Caco-2 (cell line): ENCODE measurements at regions not wholly inside any gene's neighbourhood (a gene's known extent, or its start where the extent isn't known, plus 50 kb on each side); places are given as distances from the start of the nearest gene placed in this dataset.

Experiments
- BruUV-seq: library from RNA; stranded (reverse); fragments of 400-500 nt; replicated peaks from 2 replicates; lab custom pipeline; 2021; lab: Mats Ljungman, UMichigan
- CTCF ChIA-PET: fragments of 300-600 bp; sonication (Branson Sonifier 250); formaldehyde crosslinking; loops from one replicate; lab custom pipeline; 2022; ENCODE audit warnings: antibody characterized with exemption; lab: Charles Lee
- POLR2A ChIA-PET: fragments of 300-600 bp; sonication (Branson Sonifier 250); formaldehyde crosslinking; loops from one replicate; lab custom pipeline; 2022; ENCODE audit warnings: antibody characterized with exemption; lab: Charles Lee
- DNase-seq, 2 experiments: peaks; one replicate each; pipeline versions ENCODE4 v3.0.0 to v3.0.0-alpha.2; 2020 to 2022
- H3K27me3 ChIP-seq: replicated peaks from 2 replicates; pipeline ENCODE4 v1.6.0; 2011; ENCODE audit warnings: low read length; ENCODE audit not compliant: control insufficient read depth, insufficient read depth
- H3K36me3 ChIP-seq: 2 replicates; pipeline ENCODE4 v1.5.1; 2011; ENCODE audit warnings: low read length; ENCODE audit not compliant: control insufficient read depth, insufficient read depth
- H3K4me1 ChIP-seq: fragments of 250-450 bp; sonication (Bioruptor Pico); 2 replicates; pipeline ENCODE4 v1.5.1; 2020; ENCODE audit warnings: mild to moderate bottlenecking
- H3K4me3 ChIP-seq: 2 replicates; pipeline ENCODE4 v1.5.1; 2011; ENCODE audit warnings: low read depth, mild to moderate bottlenecking, control low read depth, low read length
- H3K9me3 ChIP-seq: fragments of 250-450 bp; sonication (Bioruptor Pico); 2 replicates; pipeline ENCODE4 v1.5.1; 2020; ENCODE audit warnings: mild to moderate bottlenecking, moderate library complexity
- H3K27ac Mint-ChIP-seq: one replicate; pipeline ENCODE4 v1.8.0; 2022; ENCODE audit warnings: mixed read lengths; ENCODE audit not compliant: unreplicated experiment
- H3K27me3 Mint-ChIP-seq: one replicate; pipeline ENCODE4 v1.8.0; 2022; ENCODE audit warnings: mixed read lengths; ENCODE audit not compliant: insufficient read depth, unreplicated experiment
- H3K36me3 Mint-ChIP-seq: one replicate; pipeline ENCODE4 v1.8.0; 2022; ENCODE audit warnings: mild to moderate bottlenecking, mixed read lengths; ENCODE audit not compliant: insufficient read depth, unreplicated experiment
- H3K4me1 Mint-ChIP-seq: one replicate; pipeline ENCODE4 v1.8.0; 2022; ENCODE audit warnings: low read depth, mixed read lengths; ENCODE audit not compliant: unreplicated experiment
- H3K4me3 Mint-ChIP-seq: one replicate; pipeline ENCODE4 v1.8.0; 2022; ENCODE audit warnings: mild to moderate bottlenecking, moderate library complexity, mixed read lengths; ENCODE audit not compliant: unreplicated experiment
- H3K9me3 Mint-ChIP-seq: one replicate; pipeline ENCODE4 v1.8.0; 2022; ENCODE audit warnings: mixed read lengths; ENCODE audit not compliant: unreplicated experiment
- intact Hi-C: fragments of 100-400 bp; cut with micrococcal nuclease; formaldehyde crosslinking; loops from one replicate; pipeline ENCODE4 v1.10.0; 2022; ENCODE audit not compliant: unreplicated experiment
- TF ChIP-seq, protein P1 (sequence below), 2 experiments: fragments of 200-600 bp in 1 of 2; IDR thresholded peaks; 1 replicate in 1 of 2; 2 replicates in 1 of 2; pipeline versions ENCODE4 v1.5.1 to v1.8.0; 2011 to 2022; ENCODE audit warnings: antibody characterized with exemption in 1 of 2, control low read depth in 1 of 2, inconsistent platforms in 1 of 2, low read depth in 1 of 2, low read length in 1 of 2, mild to moderate bottlenecking in 1 of 2, moderate library complexity in 1 of 2; ENCODE audit not compliant: insufficient read depth in 1 of 2, severe bottlenecking in 1 of 2, unreplicated experiment in 1 of 2

DNA sequence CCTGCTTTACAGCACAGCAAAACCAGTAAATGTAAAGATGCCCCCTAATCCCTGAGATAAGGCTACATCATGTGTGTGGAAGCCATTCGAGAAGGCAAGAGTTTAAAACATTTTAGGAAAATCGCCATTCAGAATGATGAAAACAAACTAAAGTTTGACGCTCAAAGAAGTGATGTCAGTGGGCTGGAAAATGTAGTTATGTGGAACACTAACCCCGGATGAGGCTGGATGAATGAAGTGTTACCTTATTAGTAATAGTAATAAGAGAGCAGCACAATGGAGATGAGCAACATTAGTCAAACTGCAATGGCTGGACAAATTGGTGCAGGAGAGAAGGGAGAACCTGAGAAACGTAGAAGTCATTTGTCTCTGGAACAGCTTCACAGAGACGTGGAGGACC is 130.7 kb upstream of the ARID1B start:
- peaks cover 9% of the 10 kb centered on the region for H3K27me3 Mint-ChIP-seq
- CTCF ChIA-PET = no interaction called here

DNA sequence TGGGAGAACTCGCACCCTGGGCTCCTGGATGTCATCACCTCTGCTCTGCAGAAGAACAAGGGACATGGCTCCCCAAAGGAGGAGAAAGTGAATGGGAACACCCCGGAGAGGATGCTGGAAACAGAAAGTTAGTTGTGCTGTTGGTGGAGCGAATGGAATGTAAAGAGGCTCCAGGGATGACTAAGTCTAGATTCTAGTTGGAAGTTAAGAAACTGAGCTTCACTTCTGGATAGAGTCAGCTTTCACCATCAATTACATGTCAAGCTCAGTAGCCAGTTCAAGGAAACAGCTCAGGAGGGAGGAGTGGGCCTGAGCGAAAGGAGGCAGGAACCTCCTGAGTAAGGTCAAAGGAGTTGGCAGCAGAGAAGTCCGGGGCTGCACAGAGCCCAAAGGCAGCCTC is 132.1 kb upstream of the ARID1B start:
- intact Hi-C loops = no loop called here
- DNase-seq = no peak
- CTCF ChIA-PET = no interaction called here
- no peaks in the 10 kb centered on the region for H3K4me1 ChIP-seq
- no peak overlapping the region for H3K4me3 ChIP-seq
- peaks cover 10% of the 10 kb centered on the region for H3K9me3 Mint-ChIP-seq
- no peaks in the 10 kb centered on the region for H3K36me3 ChIP-seq
- H3K4me3 Mint-ChIP-seq = no peak overlapping the region
- no peaks in the 10 kb centered on the region for H3K4me1 Mint-ChIP-seq
- H3K36me3 Mint-ChIP-seq = no peaks in the 10 kb centered on the region
- no peaks in the 10 kb centered on the region for H3K9me3 ChIP-seq
- no peaks in the 10 kb centered on the region for H3K27me3 ChIP-seq
- peaks cover 9% of the 10 kb centered on the region for H3K27me3 Mint-ChIP-seq
- TF ChIP-seq, protein P1, sequence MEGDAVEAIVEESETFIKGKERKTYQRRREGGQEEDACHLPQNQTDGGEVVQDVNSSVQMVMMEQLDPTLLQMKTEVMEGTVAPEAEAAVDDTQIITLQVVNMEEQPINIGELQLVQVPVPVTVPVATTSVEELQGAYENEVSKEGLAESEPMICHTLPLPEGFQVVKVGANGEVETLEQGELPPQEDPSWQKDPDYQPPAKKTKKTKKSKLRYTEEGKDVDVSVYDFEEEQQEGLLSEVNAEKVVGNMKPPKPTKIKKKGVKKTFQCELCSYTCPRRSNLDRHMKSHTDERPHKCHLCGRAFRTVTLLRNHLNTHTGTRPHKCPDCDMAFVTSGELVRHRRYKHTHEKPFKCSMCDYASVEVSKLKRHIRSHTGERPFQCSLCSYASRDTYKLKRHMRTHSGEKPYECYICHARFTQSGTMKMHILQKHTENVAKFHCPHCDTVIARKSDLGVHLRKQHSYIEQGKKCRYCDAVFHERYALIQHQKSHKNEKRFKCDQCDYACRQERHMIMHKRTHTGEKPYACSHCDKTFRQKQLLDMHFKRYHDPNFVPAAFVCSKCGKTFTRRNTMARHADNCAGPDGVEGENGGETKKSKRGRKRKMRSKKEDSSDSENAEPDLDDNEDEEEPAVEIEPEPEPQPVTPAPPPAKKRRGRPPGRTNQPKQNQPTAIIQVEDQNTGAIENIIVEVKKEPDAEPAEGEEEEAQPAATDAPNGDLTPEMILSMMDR (IDR thresholded peaks at IDR 0.05; ENCODE audit: insufficient read depth in 1 of 2, low read depth in 1 of 2, low read length in 1 of 2, severe bottlenecking in 1 of 2, unreplicated experiment in 1 of 2) = no peak
- POLR2A ChIA-PET = no interaction called here
- BruUV-seq = no TSS peak
- no peak overlapping the region for H3K27ac Mint-ChIP-seq

More for the DNA sequence above, 130.7 kb upstream of the ARID1B start:
- no peaks in the 10 kb centered on the region for H3K36me3 Mint-ChIP-seq
- intact Hi-C loops = no loop called here
- no peaks in the 10 kb centered on the region for H3K4me1 Mint-ChIP-seq
- no TSS peak for BruUV-seq
- no peak overlapping the region for H3K27ac Mint-ChIP-seq
- Histone ChIP-seq H3K27me3 (no peaks in the 10 kb centered on the region), H3K36me3 (no peaks in the 10 kb centered on the region), H3K9me3 (no peaks in the 10 kb centered on the region), H3K4me3 (no peak overlapping the region), H3K4me1 (no peaks in the 10 kb centered on the region)
- H3K4me3 Mint-ChIP-seq = no peak overlapping the region
- H3K9me3 Mint-ChIP-seq = peaks cover 10% of the 10 kb centered on the region
- TF ChIP-seq, protein P1 (IDR thresholded peaks at IDR 0.05; ENCODE audit: insufficient read depth in 1 of 2, low read depth in 1 of 2, low read length in 1 of 2, severe bottlenecking in 1 of 2, unreplicated experiment in 1 of 2) = no peak
- DNase-seq = no peak
- POLR2A ChIA-PET = no interaction called here

DNA sequence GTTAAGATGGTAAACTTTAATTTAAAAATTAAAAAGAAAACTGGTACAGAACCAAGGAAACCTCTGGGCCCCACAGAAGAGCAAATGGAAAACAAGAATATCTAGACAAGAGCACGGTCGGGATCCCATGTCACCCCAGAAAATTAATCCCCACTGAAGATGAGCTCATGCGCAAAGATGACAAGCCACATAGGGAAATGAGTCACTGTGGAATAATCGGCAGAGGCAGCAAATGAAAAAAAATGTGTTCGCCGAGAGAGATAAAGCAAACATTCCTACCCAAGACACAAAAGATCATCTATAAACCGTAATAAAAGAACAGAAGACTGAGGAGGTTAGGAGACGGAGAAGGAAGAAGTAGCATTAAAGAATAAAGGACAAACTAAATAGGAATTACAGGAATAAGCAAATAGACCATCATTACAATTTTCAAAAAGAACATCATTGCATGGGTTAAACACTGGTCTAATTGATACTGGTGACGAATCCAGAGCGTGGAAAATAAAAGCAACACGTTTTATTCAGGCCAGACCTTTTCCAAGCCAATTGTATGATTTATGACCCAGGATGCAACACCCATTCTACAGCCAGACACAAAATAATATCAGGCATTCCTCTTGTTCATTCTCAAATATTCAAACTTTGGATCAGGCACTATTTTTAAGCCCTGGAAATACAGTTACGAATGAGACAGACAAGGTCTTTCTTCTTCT is 138.0 kb upstream of the ARID1B start:
- BruUV-seq = no TSS peak
- 0 out of 2 replicates have a peak, but pooled peaks cover 3% of the 10 kb centered on the region for H3K4me1 ChIP-seq
- H3K36me3 ChIP-seq = no peaks in the 10 kb centered on the region
- DNase-seq = no peak
- H3K4me1 Mint-ChIP-seq = no peaks in the 10 kb centered on the region
- peaks cover 10% of the 10 kb centered on the region for H3K9me3 Mint-ChIP-seq
- ChIA-PET POLR2A (no interaction called here), CTCF (no interaction called here)
- no peaks in the 10 kb centered on the region for H3K36me3 Mint-ChIP-seq
- H3K4me3 ChIP-seq = no peak overlapping the region
- no peaks in the 10 kb centered on the region for H3K27me3 ChIP-seq
- TF ChIP-seq, protein P1 (IDR thresholded peaks at IDR 0.05; ENCODE audit: insufficient read depth in 1 of 2, low read depth in 1 of 2, low read length in 1 of 2, severe bottlenecking in 1 of 2, unreplicated experiment in 1 of 2) = no peak
- no peaks in the 10 kb centered on the region for H3K27me3 Mint-ChIP-seq
- 0 out of 2 replicates have a peak, but pooled peaks cover 3% of the 10 kb centered on the region for H3K9me3 ChIP-seq
- no peak overlapping the region for H3K27ac Mint-ChIP-seq
- H3K4me3 Mint-ChIP-seq = no peak overlapping the region
- intact Hi-C loops = no loop called here
